ENCODE measurements at regions not wholly inside any gene's neighbourhood (a gene's known extent, or its start where the extent isn't known, plus 50 kb on each side); places are given as distances from the start of the nearest gene placed in this dataset.

GRCh38 chr6:19662911-19663310, 174.3 kb upstream of the ID4 start (continued):
- TF ChIP-seq POU5F1 (IDR thresholded peaks at IDR 0.05; ENCODE audit: low read depth, low read length) (no peak), HDAC6 (IDR thresholded peaks at IDR 0.05; ENCODE audit: low read depth, low read length) (no peak), RBBP5 (IDR thresholded peaks at IDR 0.05; ENCODE audit: borderline replicate concordance, low read depth, low read length) (no peak), RAD21 (IDR thresholded peaks at IDR 0.05 in 1 of 2, conservative IDR thresholded peaks at IDR 0.05 in 1 of 2; ENCODE audit: low read depth in 2 of 2, low read length in 2 of 2) (no peak), MAFK (IDR thresholded peaks at IDR 0.05; ENCODE audit: low read depth, low read length) (no peak)

All from H1 (cell line).